GM19438 (cell line): ENCODE measurements at regions not wholly inside any gene's neighbourhood (a gene's known extent, or its start where the extent isn't known, plus 50 kb on each side); places are given as distances from the start of the nearest gene placed in this dataset.

ENCODE experiments used
- ATAC-seq: cut with Tn5 transposase; IDR thresholded peaks from one replicate; pipeline ENCODE4 v1.9.1; 2021; ENCODE audit warnings: low read depth; ENCODE audit not compliant: unreplicated experiment

- peak; percentile 82 for ATAC-seq
These were observed 51.6 kb upstream of the KCND3 start for GRCh38 chr1:112040891-112041740.

- ATAC-seq = no peak
These were observed 54.4 kb upstream of the KCND3 start for GRCh38 chr1:112043901-112044300.

- no peak for ATAC-seq
These were observed 55.3 kb upstream of the KCND3 start for GRCh38 chr1:112044745-112045144.

- ATAC-seq = no peak
These were observed 57.2 kb upstream of the KCND3 start for GRCh38 chr1:112046630-112047029.

- ATAC-seq = no peak
These were observed 59.0 kb upstream of the KCND3 start for GRCh38 chr1:112048421-112048820.

GRCh38 chr1:112054510-112054909, 65.0 kb upstream of the KCND3 start:
- ATAC-seq = no peak

GRCh38 chr1:112056354-112056753, 66.9 kb upstream of the KCND3 start:
- no peak for ATAC-seq

GRCh38 chr1:112057736-112058135, 68.3 kb upstream of the KCND3 start:
- ATAC-seq = no peak

- ATAC-seq = no peak
These were observed 69.5 kb upstream of the KCND3 start for GRCh38 chr1:112058815-112059450.

- no peak for ATAC-seq
These were observed 70.2 kb upstream of the KCND3 start for GRCh38 chr1:112059679-112060078.

- ATAC-seq = no peak
These were observed 70.8 kb upstream of the KCND3 start for GRCh38 chr1:112060261-112060660.

- ATAC-seq = no peak
These were observed 71.6 kb upstream of the KCND3 start for GRCh38 chr1:112061056-112061455.

- ATAC-seq = no peak
These were observed 72.4 kb upstream of the KCND3 start for GRCh38 chr1:112061901-112062320.

- ATAC-seq = peak; percentile 66
These were observed 74.6 kb upstream of the KCND3 start for GRCh38 chr1:112063781-112064728.

GRCh38 chr1:112067989-112068388, 78.5 kb upstream of the KCND3 start:
- ATAC-seq = no peak

- no peak for ATAC-seq
These were observed 81.2 kb upstream of the KCND3 start for GRCh38 chr1:112070677-112071076.

- ATAC-seq = no peak
These were observed 85.2 kb upstream of the KCND3 start for GRCh38 chr1:112074711-112075110.

GRCh38 chr1:112075566-112075965, 86.1 kb upstream of the KCND3 start:
- ATAC-seq = no peak

- no peak for ATAC-seq
These were observed 90.0 kb upstream of the KCND3 start for GRCh38 chr1:112079446-112079845.

GRCh38 chr1:112083487-112083886, 94.0 kb upstream of the KCND3 start:
- no peak for ATAC-seq
